Activated gamma-delta T cell (primary cell): ENCODE measurements at regions not wholly inside any gene's neighbourhood (a gene's known extent, or its start where the extent isn't known, plus 50 kb on each side); places are given as distances from the start of the nearest gene placed in this dataset.

Experiments
- DNase-seq: peaks from one replicate; lab custom pipeline; 2025; lab: John Stamatoyannopoulos, UW

- DNase-seq, result no peak
Measured at GRCh38 chr13:74084375-74084935, 49.7 kb downstream of the KLF12 start.

GRCh38 chr13:74082741-74083160 is 51.5 kb downstream of the KLF12 start:
- no peak for DNase-seq

GRCh38 chr13:74080762-74081161 is 53.4 kb downstream of the KLF12 start:
- DNase-seq, result no peak

GRCh38 chr13:74077792-74078191 is 56.4 kb downstream of the KLF12 start:
- DNase-seq, result no peak

DNA sequence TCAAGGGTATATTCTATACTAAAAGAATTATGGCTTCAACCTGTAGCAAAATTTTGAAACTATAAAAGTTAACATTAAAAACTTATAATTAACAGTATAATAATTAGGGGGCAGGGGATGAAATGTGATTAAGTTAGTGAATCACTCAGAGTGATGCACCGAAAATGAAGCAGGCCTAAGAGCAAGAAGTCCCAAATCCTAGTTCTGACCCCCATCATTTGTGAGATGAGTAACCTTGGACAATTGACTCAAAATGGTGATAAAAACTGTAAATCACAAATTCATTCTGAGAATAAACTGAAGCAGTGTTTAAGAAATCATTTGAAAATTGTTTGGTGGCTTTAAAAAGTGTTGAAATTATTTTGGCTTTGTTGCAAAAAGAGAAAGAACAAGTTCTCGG is 56.8 kb downstream of the KLF12 start:
- DNase-seq, result no peak

DNA sequence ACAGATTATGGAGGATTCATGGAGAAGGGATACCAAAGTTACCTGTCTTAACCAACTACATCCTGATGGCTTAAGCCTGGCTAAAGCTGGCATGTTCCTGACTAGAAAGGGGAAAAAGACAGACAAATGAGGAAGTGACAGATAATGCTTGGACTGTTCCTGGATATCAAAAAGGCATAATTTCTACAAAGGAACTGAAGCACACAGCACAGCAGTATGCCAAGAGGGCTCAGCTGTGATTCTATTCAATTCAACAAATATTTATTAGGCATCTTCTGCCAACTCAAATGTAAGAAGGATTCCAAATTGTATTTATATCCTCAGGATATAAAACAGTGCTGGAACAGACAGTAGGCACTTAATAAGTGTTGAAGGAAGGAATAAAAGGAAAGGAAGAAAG is 59.5 kb downstream of the KLF12 start:
- no peak for DNase-seq

DNA sequence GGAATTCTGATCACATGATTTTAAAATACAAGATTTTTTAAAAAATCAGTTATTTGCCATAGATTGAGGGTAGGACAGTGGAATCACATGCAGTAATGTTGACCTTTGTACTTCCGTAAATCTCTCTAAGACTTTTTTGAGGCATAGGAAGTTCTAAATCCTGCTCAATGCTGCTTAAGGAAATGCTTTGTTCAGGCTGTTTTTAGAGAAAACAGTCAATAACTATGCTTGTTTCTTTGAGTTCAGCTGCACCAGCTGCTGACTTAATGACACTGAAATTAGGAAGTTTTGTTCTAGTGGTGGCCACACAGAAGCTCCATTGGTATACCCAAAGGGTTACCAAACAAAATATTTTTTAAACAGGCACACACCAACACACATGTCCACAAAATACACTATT is 60.9 kb downstream of the KLF12 start:
- DNase-seq, result no peak

DNA sequence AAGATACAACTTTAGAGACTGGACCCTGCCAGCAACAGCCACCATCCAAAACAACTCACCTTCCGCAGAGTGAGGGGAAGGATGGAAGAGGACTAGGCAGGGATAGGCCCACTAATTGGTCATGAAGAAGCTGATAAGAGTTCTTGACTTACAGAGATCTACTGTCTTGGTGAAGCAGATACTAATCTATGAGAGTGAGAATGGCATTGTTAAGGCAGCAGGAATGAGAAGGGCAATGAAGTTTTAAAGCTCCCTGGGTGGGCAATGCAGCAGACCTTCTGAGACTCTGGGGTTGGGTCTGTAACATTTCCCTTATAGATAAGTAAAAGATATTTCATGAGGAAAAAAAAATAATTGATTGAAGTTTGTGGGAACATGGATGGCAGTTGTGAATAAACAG is 63.7 kb downstream of the KLF12 start:
- no peak for DNase-seq

DNA sequence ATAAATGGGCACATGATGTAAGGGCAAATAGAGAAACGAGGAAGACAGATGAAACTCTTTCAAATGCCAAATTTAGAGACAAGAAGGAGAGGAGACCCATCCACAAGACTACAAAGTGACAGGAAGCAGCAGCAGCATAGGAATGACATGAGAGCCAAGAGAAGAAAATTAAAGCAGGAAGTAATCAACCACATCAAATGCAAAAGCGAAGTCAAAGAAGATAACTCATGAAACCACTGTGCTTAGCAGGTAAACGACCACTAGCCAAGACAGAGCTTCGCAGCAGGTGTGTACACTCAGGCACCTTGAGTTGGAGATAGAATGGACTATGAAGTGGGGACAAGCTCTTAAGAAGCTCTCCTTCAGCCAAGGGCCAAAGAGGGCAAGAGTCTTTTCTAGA is 64.1 kb downstream of the KLF12 start:
- no peak for DNase-seq

DNA sequence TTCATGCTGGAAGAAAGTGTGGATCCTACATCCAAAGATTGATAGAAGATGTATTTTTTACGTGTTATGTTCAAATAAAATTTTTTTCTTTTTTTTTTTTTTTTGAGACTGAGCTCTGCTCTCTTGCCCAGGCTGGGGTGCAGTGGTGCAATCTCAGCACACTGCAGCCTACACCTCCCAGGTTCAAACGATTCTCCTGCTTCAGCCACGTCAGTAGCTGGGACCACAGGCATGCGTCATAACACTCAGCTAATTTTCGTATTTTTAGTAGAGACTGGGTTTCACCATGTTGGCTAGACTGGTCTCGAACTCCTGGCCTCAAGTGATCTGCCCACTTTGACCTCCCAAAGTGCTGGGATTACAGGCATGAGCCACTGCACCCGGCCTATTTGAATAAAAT is 65.7 kb downstream of the KLF12 start:
- DNase-seq, result no peak

DNA sequence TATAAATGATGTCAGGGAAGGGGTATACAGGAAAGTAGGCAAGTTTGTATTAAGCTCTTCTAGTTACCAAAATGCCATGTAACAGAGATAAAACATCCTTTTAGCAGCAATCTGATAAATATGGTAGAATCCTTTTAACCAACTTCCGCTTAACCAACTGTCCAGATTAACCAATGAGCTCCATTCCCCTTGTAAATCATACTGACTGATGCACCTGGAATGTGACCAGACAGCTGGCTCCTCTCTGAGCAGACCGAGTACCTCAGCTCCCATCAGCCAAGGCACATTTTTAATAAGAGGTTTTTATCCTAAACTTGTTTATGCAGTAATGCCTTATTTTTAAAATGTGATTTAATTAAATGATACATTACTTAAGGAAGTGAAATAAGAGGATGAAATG is 66.4 kb downstream of the KLF12 start:
- no peak for DNase-seq

DNA sequence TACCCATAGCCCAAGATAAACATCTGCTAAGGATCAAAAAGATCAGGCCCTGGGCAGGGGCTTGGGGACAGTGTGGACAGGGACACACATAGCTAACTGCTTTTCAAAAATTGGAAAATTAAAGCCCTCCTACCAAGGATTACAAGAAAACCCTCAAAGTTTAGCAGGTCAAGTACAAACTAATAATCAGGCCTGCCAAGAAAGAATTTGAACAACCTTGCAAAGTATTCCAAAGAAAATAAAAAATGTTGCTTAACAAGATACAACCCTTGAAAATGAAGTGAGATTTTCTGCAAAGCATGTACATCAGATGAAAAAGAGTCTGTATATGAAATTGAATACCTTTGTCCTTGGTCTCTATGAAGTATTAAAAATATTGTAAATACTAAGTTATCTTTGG is 67.3 kb downstream of the KLF12 start:
- DNase-seq, result no peak

DNA sequence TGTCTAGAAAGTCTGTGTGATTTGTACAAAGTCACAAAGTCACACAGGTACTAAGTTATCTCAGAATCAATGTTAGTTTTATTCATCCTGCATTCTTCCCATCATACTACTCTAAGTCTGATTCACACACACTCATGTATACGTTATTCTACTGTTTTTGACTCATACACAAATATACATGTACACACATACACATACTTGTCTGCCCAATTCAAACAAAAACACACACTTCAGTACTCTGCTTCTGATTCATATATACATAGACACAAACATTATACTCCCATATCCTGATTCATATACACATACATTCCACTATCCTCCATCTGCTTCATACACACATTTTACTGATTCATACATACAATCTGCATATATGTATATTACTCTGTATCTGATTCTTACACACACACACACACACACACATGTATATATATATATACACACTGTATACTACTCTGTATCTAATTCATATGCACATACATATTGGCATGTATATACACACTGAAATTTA is 69.3 kb downstream of the KLF12 start:
- DNase-seq, result no peak

- DNase-seq, result no peak
Measured at GRCh38 chr13:74063533-74064100, 70.6 kb downstream of the KLF12 start.

- no peak for DNase-seq
Measured at GRCh38 chr13:74062933-74063332, 71.3 kb downstream of the KLF12 start.

GRCh38 chr13:74061926-74062595 is 72.1 kb downstream of the KLF12 start:
- DNase-seq, result no peak

GRCh38 chr13:74056801-74057542 is 77.2 kb downstream of the KLF12 start:
- DNase-seq, result no peak

DNA sequence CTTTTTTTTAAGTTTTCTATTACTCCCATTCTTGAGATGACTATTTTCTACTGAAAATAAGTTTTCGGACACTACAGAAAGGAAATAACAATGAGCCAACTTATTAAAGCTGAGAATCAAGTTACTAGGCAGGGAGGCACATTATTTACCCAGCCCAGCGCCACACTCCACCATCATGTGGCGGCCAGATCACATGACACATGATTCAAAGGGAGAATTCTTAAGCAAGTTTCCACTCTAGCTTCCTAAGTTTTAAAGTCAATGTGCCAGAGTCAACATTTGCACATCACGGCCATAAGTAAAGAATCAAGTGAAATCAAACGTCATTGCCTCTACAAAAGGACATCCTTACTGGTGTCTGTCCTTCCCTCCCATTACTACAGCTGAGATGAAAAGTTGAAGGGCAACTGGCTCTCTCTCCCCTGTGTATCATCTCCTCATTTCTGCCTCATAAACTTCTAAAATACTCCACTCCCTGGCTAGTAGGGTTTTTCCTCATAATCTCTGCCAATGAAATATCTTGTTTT is 81.7 kb downstream of the KLF12 start:
- DNase-seq, result no peak

GRCh38 chr13:74048756-74049155 is 85.4 kb downstream of the KLF12 start:
- DNase-seq, result no peak

- DNase-seq, result no peak
Measured at GRCh38 chr13:74047931-74048600, 86.1 kb downstream of the KLF12 start.

DNA sequence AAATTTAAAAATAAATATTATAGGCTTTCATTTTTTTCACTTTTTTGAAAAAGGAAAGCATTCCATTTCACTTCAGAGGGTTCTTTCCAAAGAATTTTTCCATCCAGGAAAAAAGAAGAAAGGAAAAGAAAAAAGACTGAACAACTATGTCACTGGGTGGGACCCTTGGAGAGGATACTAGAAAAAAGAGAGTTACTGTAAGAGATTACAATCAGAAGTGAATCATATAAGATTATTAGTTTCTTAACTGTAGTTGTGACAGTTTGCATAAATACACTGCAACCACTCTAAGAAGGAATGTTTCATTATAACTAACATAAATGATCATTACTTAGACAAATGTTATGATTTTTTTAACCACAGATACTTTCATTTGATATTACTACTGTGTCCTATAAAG is 87.8 kb downstream of the KLF12 start:
- no peak for DNase-seq

GRCh38 chr13:74045583-74045982 is 88.6 kb downstream of the KLF12 start:
- no peak for DNase-seq
